Osteoblast (primary cell): ENCODE measurements at regions not wholly inside any gene's neighbourhood (a gene's known extent, or its start where the extent isn't known, plus 50 kb on each side); places are given as distances from the start of the nearest gene placed in this dataset.
A peak's percentile ranks its signal among the peaks of the same experiment; 100 is the strongest.

Source experiments
- DNase-seq: peaks from one replicate; pipeline ENCODE4 v3.0.0; 2011; ENCODE audit warnings: low spot score, mixed read lengths; ENCODE audit not compliant: insufficient read length; ENCODE audit errors: missing footprints
- H2AFZ ChIP-seq: 2 replicates; pipeline ENCODE4 v1.6.0; 2011; ENCODE audit warnings: mild to moderate bottlenecking, low read length
- H3K27ac ChIP-seq: 2 replicates; pipeline ENCODE4 v1.5.1; 2011; ENCODE audit warnings: mild to moderate bottlenecking, low read depth, low read length, moderate library complexity
- H3K27me3 ChIP-seq: 2 replicates; pipeline ENCODE4 v1.6.0; 2012; ENCODE audit warnings: mild to moderate bottlenecking, control low read depth, inconsistent platforms, low read length, moderate library complexity; ENCODE audit not compliant: insufficient read depth
- H3K36me3 ChIP-seq: 2 replicates; pipeline ENCODE4 v1.5.1; 2011; ENCODE audit warnings: mild to moderate bottlenecking, low read length, control low read depth, moderate library complexity; ENCODE audit not compliant: insufficient read depth
- H3K4me1 ChIP-seq: 2 replicates; pipeline ENCODE4 v1.5.1; 2011; ENCODE audit warnings: mild to moderate bottlenecking, low read length, control low read depth, moderate library complexity; ENCODE audit not compliant: insufficient read depth
- H3K4me2 ChIP-seq: 2 replicates; pipeline ENCODE4 v1.6.0; 2011; ENCODE audit warnings: mild to moderate bottlenecking, low read length; ENCODE audit not compliant: insufficient read depth
- H3K4me3 ChIP-seq: fragments of 200-600 bp; sonication (generic); 3 replicates; pipeline ENCODE4 v1.5.1; 2012; ENCODE audit warnings: mild to moderate bottlenecking, low read length, inconsistent platforms; ENCODE audit not compliant: insufficient read depth
- H3K79me2 ChIP-seq: 2 replicates; pipeline ENCODE4 v1.6.0; 2012; ENCODE audit warnings: mild to moderate bottlenecking, low read length, control low read depth, inconsistent platforms; ENCODE audit not compliant: insufficient read depth
- H3K9me3 ChIP-seq: 2 replicates; pipeline ENCODE4 v1.5.1; 2011; ENCODE audit warnings: low read depth, low read length, control low read depth
- H4K20me1 ChIP-seq: 2 replicates; pipeline ENCODE4 v1.6.0; 2012; ENCODE audit warnings: mild to moderate bottlenecking, low read length, control low read depth; ENCODE audit not compliant: insufficient read depth
- TF ChIP-seq, protein P1 (sequence below): IDR thresholded peaks from 2 replicates; pipeline ENCODE4 v1.5.1; 2011; ENCODE audit warnings: mild to moderate bottlenecking, low read depth, low read length, moderate library complexity; ENCODE audit errors: extremely low read depth

DNA sequence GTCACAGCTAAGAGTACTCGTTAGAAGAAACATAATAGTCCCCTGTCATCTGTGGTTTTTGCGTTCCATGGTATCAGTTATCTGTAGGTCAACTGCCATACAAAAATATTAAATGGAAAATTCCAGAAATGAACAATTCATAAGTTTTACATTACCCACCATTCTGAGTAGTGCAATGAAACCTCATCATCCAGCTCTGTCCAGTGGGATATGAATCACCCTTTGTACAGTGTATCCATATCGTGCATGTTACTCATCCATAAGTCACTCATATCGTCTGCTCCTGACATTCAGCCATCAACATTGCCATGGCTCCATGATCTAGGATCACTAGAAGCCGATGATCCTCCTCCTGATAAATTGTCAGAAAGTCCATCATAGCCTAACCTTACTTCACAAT, 174.9 kb upstream of the C11orf87 start:
- H3K4me3 ChIP-seq = no peak overlapping the region
- H3K9me3 ChIP-seq = no peaks in the 10 kb centered on the region
- no peak overlapping the region for H2AFZ ChIP-seq
- H4K20me1 ChIP-seq = no peaks in the 10 kb centered on the region
- DNase-seq = peak; percentile 83
- TF ChIP-seq, protein P1, sequence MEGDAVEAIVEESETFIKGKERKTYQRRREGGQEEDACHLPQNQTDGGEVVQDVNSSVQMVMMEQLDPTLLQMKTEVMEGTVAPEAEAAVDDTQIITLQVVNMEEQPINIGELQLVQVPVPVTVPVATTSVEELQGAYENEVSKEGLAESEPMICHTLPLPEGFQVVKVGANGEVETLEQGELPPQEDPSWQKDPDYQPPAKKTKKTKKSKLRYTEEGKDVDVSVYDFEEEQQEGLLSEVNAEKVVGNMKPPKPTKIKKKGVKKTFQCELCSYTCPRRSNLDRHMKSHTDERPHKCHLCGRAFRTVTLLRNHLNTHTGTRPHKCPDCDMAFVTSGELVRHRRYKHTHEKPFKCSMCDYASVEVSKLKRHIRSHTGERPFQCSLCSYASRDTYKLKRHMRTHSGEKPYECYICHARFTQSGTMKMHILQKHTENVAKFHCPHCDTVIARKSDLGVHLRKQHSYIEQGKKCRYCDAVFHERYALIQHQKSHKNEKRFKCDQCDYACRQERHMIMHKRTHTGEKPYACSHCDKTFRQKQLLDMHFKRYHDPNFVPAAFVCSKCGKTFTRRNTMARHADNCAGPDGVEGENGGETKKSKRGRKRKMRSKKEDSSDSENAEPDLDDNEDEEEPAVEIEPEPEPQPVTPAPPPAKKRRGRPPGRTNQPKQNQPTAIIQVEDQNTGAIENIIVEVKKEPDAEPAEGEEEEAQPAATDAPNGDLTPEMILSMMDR = no peak
- H3K36me3 ChIP-seq = no peaks in the 10 kb centered on the region
- H3K4me1 ChIP-seq = peaks cover 12% of the 10 kb centered on the region
- H3K27me3 ChIP-seq = no peaks in the 10 kb centered on the region
- H3K79me2 ChIP-seq = no peaks in the 10 kb centered on the region
- peak overlapping the region; percentile 4 for H3K4me2 ChIP-seq
- H3K27ac ChIP-seq = peak overlapping the region; percentile 48

DNA sequence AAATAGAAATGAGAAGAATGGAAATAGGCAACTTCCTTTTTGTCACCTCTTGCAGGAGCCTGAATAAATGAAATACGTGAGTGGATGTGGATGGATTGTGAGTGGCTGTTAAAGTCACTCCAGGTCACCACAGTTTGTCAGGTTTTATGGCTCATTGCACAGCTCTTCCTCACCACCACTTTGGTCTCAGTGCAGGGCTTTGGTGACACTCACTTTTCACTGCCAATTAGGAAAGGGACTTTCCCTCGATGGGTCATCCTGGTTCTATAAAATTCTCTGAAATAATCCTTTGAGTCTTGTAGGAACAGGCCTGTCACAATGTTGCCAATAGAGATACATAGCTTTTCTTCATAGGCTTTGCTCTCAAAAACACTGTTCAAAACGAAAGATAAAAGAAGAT, 172.4 kb upstream of the C11orf87 start:
- no peak overlapping the region for H3K27ac ChIP-seq
- H3K9me3 ChIP-seq = no peaks in the 10 kb centered on the region
- no peaks in the 10 kb centered on the region for H3K27me3 ChIP-seq
- no peak overlapping the region for H3K4me2 ChIP-seq
- TF ChIP-seq, protein P1 = no peak
- no peaks in the 10 kb centered on the region for H3K79me2 ChIP-seq
- H3K36me3 ChIP-seq = no peaks in the 10 kb centered on the region
- H2AFZ ChIP-seq = peak overlapping the region; percentile 10
- H3K4me1 ChIP-seq = peaks cover 12% of the 10 kb centered on the region
- H3K4me3 ChIP-seq = no peak overlapping the region
- no peaks in the 10 kb centered on the region for H4K20me1 ChIP-seq
- no peak for DNase-seq

GRCh38 chr11:109251230-109251629, 170.8 kb upstream of the C11orf87 start:
- Histone ChIP-seq H4K20me1 (no peaks in the 10 kb centered on the region), H3K36me3 (no peaks in the 10 kb centered on the region), H2AFZ (no peak overlapping the region), H3K9me3 (no peaks in the 10 kb centered on the region), H3K4me3 (no peak overlapping the region), H3K27ac (no peak overlapping the region), H3K79me2 (no peaks in the 10 kb centered on the region), H3K4me2 (no peak overlapping the region), H3K27me3 (no peaks in the 10 kb centered on the region), H3K4me1 (peaks cover 10% of the 10 kb centered on the region)
- TF ChIP-seq, protein P1 = no peak
- no peak for DNase-seq

DNA sequence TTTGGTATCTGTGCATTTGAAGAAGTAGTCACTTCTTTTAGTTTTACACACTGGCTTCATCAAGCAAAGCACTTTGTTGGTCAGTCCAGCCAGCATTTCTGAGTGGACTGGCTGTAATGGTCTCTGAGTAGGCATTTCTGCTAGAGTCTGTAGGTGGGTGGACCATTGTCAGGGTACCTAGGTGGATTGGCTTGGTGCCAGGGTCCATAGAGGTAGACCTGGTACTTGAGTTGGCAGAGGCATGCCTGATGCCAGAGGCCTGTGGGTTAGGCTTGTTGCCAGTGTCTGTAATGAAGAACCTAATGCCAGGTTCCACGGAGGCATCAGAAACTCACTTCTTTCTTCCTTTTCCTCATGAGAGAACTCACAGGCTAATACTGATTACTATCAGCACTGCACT, 157.9 kb upstream of the C11orf87 start:
- H3K27ac ChIP-seq = no peak overlapping the region
- H3K9me3 ChIP-seq = no peaks in the 10 kb centered on the region
- H4K20me1 ChIP-seq = no peaks in the 10 kb centered on the region
- H3K79me2 ChIP-seq = no peaks in the 10 kb centered on the region
- no peak overlapping the region for H2AFZ ChIP-seq
- H3K36me3 ChIP-seq = no peaks in the 10 kb centered on the region
- H3K4me2 ChIP-seq = no peak overlapping the region
- no peak overlapping the region for H3K4me3 ChIP-seq
- DNase-seq = no peak
- H3K27me3 ChIP-seq = no peaks in the 10 kb centered on the region
- TF ChIP-seq, protein P1 = no peak
- H3K4me1 ChIP-seq = no peaks in the 10 kb centered on the region
